ENCODE measurements at regions not wholly inside any gene's neighbourhood (a gene's known extent, or its start where the extent isn't known, plus 50 kb on each side); places are given as distances from the start of the nearest gene placed in this dataset.

DNA sequence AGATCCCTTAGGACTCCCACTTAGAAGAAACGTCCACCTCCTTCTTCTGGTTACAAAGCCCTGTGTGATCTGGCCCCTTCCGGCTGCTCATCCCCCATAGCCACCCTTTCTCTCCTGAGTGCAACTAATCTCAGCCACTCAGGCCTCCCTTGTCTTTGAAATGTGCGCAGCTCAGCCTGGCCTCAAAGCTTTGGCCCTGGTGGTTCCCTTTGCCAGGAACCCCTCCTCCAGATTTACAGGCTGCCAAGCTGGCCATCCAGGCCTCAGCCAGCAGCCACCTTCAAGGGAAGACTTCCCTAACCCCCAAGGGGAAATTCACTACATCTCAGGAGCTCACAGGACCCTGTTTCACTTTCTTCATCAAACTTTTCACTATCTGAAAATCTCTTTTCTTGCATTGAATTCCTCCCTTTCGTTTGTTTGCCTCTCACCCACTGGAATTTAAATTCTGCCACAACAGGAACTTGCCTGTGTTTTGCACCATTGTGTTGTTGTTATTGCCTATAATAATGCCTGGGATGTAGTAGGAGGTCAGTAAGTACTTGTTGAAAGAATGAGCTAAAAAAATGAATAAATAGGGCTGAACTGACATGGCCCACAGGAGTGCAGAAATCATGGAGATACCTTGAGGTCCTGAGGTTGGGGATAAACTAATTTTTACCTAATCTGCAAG is 109.5 kb upstream of the PFN2 start:
- Histone ChIP-seq H3K4me1 (ENCODE audit: insufficient read depth, insufficient read length) (peaks cover 2% of the 10 kb centered on the region), H3K9ac (ENCODE audit: insufficient read length, low read depth) (no peak overlapping the region), H3K4me3 (ENCODE audit: insufficient read length, low read depth) (no peak overlapping the region), H3K9me3 (ENCODE audit: insufficient read depth, low read length) (peaks cover 24% of the 10 kb centered on the region), H3K36me3 (ENCODE audit: insufficient read depth, insufficient read length, low read length) (no peaks in the 10 kb centered on the region), H3K27me3 (ENCODE audit: insufficient read depth, insufficient read length) (no peaks in the 10 kb centered on the region)
- TF ChIP-seq SUZ12 (IDR thresholded peaks at IDR 0.05; ENCODE audit: extremely low read depth, insufficient read depth, insufficient read length), result no peak
- TF ChIP-seq YY1 (IDR thresholded peaks at IDR 0.05; ENCODE audit: insufficient read depth, insufficient read length), result no peak
- no peak for TF ChIP-seq ZNF274 (IDR thresholded peaks at IDR 0.05; ENCODE audit: low read depth, low read length)
- DNase-seq (ENCODE audit: low read depth, low spot score), result no peak

DNA sequence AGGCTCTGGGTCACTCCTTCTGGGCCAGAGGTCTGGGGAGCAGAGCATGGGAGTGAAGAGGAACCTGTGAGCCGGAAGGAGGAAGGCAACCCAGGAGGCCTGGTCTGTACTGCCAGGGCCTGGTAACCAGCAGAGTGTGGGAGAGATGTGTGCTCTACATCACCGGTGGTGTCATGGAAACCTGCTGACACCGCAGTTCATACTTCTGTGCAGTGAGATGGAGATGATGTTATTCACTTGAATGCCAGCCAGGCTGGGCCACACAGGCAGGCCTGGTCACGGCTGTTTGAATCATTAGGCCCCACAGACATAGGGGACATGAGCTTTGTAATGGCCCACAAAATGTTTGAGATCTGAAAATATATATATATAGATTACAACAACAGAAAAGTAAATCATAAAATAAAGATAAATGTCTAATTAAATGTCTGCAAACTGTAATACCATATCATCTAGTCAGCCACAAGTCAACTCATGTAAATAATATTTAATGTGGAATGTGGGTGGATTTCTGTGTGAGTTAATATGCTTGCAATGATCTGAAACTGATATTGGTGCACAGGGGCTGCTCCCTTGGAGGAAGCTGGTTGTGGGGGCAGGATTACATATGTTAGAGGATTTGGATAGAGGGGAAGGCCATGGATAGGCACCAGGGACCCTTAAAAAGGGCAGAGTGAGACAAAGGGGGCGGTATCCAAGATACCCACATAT is 108.5 kb upstream of the PFN2 start:
- DNase-seq (ENCODE audit: low read depth, low spot score), result no peak
- Histone ChIP-seq H3K9ac (ENCODE audit: insufficient read length, low read depth) (no peak overlapping the region), H3K36me3 (ENCODE audit: insufficient read depth, insufficient read length, low read length) (no peaks in the 10 kb centered on the region), H3K27me3 (ENCODE audit: insufficient read depth, insufficient read length) (no peaks in the 10 kb centered on the region), H3K9me3 (ENCODE audit: insufficient read depth, low read length) (peaks cover 24% of the 10 kb centered on the region), H3K4me1 (ENCODE audit: insufficient read depth, insufficient read length) (peaks cover 2% of the 10 kb centered on the region), H3K4me3 (ENCODE audit: insufficient read length, low read depth) (no peak overlapping the region)
- TF ChIP-seq ZNF274 (IDR thresholded peaks at IDR 0.05; ENCODE audit: low read depth, low read length) (no peak), SUZ12 (IDR thresholded peaks at IDR 0.05; ENCODE audit: extremely low read depth, insufficient read depth, insufficient read length) (no peak), YY1 (IDR thresholded peaks at IDR 0.05; ENCODE audit: insufficient read depth, insufficient read length) (no peak)

DNA sequence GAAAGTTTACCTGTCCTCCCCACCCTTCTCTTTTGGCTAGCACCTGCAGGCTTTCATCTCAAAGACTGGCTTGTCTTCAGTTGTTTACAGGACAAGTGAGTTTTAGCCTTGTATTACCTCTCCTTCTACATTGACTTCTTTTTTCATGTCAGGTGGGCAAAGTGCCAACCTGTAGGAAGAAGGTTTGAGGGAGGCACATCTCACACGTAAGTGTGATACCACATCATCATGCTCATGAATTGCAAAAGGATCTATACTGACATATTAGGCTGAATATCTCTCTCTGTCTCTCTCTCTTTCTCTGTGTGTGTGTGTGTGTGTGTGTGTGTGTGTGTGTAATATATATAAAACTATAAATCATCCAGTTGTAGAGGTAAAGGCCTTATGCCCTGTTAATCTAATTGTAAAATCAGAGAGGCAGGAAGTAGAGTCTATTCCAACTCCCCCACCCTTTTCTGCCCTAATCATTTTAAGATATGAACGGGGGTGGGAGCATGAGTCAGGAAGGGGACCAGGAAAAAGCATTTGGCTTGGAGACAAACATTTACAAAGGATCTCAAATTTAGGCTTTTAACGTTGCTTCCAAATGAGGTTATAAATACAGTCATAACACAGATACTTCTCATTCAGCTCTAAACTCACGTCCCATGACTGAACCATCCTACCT is 107.0 kb upstream of the PFN2 start:
- no peak for TF ChIP-seq ZNF274 (IDR thresholded peaks at IDR 0.05; ENCODE audit: low read depth, low read length)
- TF ChIP-seq SUZ12 (IDR thresholded peaks at IDR 0.05; ENCODE audit: extremely low read depth, insufficient read depth, insufficient read length), result no peak
- TF ChIP-seq YY1 (IDR thresholded peaks at IDR 0.05; ENCODE audit: insufficient read depth, insufficient read length), result no peak
- Histone ChIP-seq H3K9me3 (ENCODE audit: insufficient read depth, low read length) (peaks cover 24% of the 10 kb centered on the region), H3K36me3 (ENCODE audit: insufficient read depth, insufficient read length, low read length) (no peaks in the 10 kb centered on the region), H3K27me3 (ENCODE audit: insufficient read depth, insufficient read length) (no peaks in the 10 kb centered on the region), H3K4me1 (ENCODE audit: insufficient read depth, insufficient read length) (peaks cover 5% of the 10 kb centered on the region), H3K4me3 (ENCODE audit: insufficient read length, low read depth) (no peak overlapping the region), H3K9ac (ENCODE audit: insufficient read length, low read depth) (no peak overlapping the region)
- DNase-seq (ENCODE audit: low read depth, low spot score), result no peak

DNA sequence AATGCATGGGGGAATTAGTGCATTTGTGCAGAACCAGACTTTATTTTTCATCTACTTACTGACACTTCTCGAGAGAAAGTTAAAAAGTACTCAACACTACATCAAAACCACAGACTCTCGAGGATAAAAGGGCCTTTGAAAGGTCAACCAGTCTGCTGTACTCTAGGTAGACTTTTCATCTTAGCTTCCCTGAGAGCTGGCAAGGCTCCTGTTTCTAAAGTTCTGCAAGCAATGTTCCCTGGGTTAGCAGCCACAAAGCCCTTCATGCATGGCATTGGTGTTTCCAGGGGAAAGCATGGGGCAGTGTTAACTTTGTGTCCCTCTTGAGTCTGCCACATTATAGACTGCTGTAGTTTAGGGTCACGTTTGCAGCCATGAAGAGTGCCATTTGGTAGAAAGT is 106.4 kb upstream of the PFN2 start:
- no peaks in the 10 kb centered on the region for H3K27me3 ChIP-seq (ENCODE audit: insufficient read depth, insufficient read length)
- H3K4me3 ChIP-seq (ENCODE audit: insufficient read length, low read depth), result no peak overlapping the region
- no peaks in the 10 kb centered on the region for H3K36me3 ChIP-seq (ENCODE audit: insufficient read depth, insufficient read length, low read length)
- TF ChIP-seq YY1 (IDR thresholded peaks at IDR 0.05; ENCODE audit: insufficient read depth, insufficient read length), result no peak
- TF ChIP-seq ZNF274 (IDR thresholded peaks at IDR 0.05; ENCODE audit: low read depth, low read length), result no peak
- TF ChIP-seq SUZ12 (IDR thresholded peaks at IDR 0.05; ENCODE audit: extremely low read depth, insufficient read depth, insufficient read length), result no peak
- DNase-seq (ENCODE audit: low read depth, low spot score), result no peak
- peaks cover 24% of the 10 kb centered on the region for H3K9me3 ChIP-seq (ENCODE audit: insufficient read depth, low read length)
- H3K9ac ChIP-seq (ENCODE audit: insufficient read length, low read depth), result no peak overlapping the region
- peaks cover 5% of the 10 kb centered on the region for H3K4me1 ChIP-seq (ENCODE audit: insufficient read depth, insufficient read length)

DNA sequence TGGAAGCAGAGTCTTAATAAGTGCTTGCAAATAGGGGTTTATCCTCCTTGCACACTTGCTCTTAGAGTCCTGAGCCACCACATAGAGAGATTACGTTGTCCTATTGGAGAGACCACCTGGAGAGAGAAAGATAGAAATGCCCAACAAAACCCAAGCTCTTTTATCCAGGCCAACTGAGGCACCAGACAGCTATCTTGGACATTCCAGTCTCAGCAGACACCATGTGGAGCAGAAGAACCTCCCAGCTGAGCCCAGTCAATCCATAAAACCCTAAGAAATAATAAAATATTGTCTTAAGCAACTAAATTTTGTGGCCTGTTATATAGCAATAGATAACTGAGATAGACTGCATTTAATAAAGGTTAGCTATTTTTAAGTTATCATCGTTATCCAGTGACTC is 105.7 kb upstream of the PFN2 start:
- peaks cover 24% of the 10 kb centered on the region for H3K9me3 ChIP-seq (ENCODE audit: insufficient read depth, low read length)
- TF ChIP-seq SUZ12 (IDR thresholded peaks at IDR 0.05; ENCODE audit: extremely low read depth, insufficient read depth, insufficient read length) (no peak), YY1 (IDR thresholded peaks at IDR 0.05; ENCODE audit: insufficient read depth, insufficient read length) (no peak), ZNF274 (IDR thresholded peaks at IDR 0.05; ENCODE audit: low read depth, low read length) (no peak)
- no peak overlapping the region for H3K9ac ChIP-seq (ENCODE audit: insufficient read length, low read depth)
- no peak overlapping the region for H3K4me3 ChIP-seq (ENCODE audit: insufficient read length, low read depth)
- DNase-seq (ENCODE audit: low read depth, low spot score), result no peak
- no peaks in the 10 kb centered on the region for H3K36me3 ChIP-seq (ENCODE audit: insufficient read depth, insufficient read length, low read length)
- no peaks in the 10 kb centered on the region for H3K27me3 ChIP-seq (ENCODE audit: insufficient read depth, insufficient read length)
- peaks cover 5% of the 10 kb centered on the region for H3K4me1 ChIP-seq (ENCODE audit: insufficient read depth, insufficient read length)

DNA sequence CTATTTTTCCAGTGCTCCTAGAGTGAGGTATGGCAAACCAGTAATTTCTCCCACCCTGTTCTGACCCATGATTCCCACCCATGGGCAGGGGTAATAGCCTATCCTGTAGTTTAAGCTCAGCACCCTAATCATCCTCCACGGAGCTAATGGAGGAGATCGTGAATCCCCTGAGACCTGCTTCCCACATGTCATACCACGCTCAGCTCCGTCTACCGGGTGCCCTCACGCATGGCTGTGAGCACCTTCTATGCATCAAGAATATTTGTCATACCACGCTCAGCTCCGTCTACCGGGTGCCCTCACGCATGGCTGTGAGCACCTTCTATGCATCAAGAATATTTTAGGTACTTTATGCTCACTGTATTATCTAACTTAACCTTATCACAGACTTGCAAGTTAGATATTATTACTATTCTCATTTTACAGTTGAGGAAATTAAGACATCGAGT is 104.7 kb upstream of the PFN2 start:
- no peaks in the 10 kb centered on the region for H3K36me3 ChIP-seq (ENCODE audit: insufficient read depth, insufficient read length, low read length)
- no peak overlapping the region for H3K9ac ChIP-seq (ENCODE audit: insufficient read length, low read depth)
- TF ChIP-seq ZNF274 (IDR thresholded peaks at IDR 0.05; ENCODE audit: low read depth, low read length) (no peak), SUZ12 (IDR thresholded peaks at IDR 0.05; ENCODE audit: extremely low read depth, insufficient read depth, insufficient read length) (no peak), YY1 (IDR thresholded peaks at IDR 0.05; ENCODE audit: insufficient read depth, insufficient read length) (no peak)
- H3K4me1 ChIP-seq (ENCODE audit: insufficient read depth, insufficient read length), result peaks cover 5% of the 10 kb centered on the region
- no peak for DNase-seq (ENCODE audit: low read depth, low spot score)
- no peak overlapping the region for H3K4me3 ChIP-seq (ENCODE audit: insufficient read length, low read depth)
- no peaks in the 10 kb centered on the region for H3K27me3 ChIP-seq (ENCODE audit: insufficient read depth, insufficient read length)
- peaks cover 24% of the 10 kb centered on the region for H3K9me3 ChIP-seq (ENCODE audit: insufficient read depth, low read length)

Measured in NT2/D1 (cell line).